Upper lobe of right lung (tissue), 1 donor: ENCODE measurements at regions not wholly inside any gene's neighbourhood (a gene's known extent, or its start where the extent isn't known, plus 50 kb on each side); places are given as distances from the start of the nearest gene placed in this dataset.

Experiments used
- ATAC-seq: fragments of 200-7000 bp; cut with Tn5 transposase; one replicate; pipeline ENCODE4 v1.9.1; 2020; ENCODE audit warnings: mild to moderate bottlenecking, moderate library complexity
- DNase-seq: peaks from one replicate; pipeline ENCODE4 v3.0.0-alpha.2; 2020
- H3K27ac ChIP-seq: fragments of 200-600 bp; one replicate; pipeline ENCODE4 v1.8.0; 2022
- H3K27me3 ChIP-seq: fragments of 200-600 bp; one replicate; pipeline ENCODE4 v1.8.0; 2022; ENCODE audit warnings: mild to moderate bottlenecking
- H3K36me3 ChIP-seq: fragments of 200-600 bp; one replicate; pipeline ENCODE4 v1.8.0; 2022
- H3K4me1 ChIP-seq: fragments of 200-600 bp; one replicate; pipeline ENCODE4 v1.8.0; 2022
- H3K4me3 ChIP-seq: fragments of 200-600 bp; one replicate; pipeline ENCODE4 v1.8.0; 2022; ENCODE audit warnings: mild to moderate bottlenecking
- H3K9me3 ChIP-seq: fragments of 200-600 bp; one replicate; pipeline ENCODE4 v1.8.0; 2022
- intact Hi-C: fragments of 100-400 bp; cut with DNase I; formaldehyde crosslinking; loops from one replicate; pipeline ENCODE4 v1.11.0; 2022
- TF ChIP-seq, protein P1 (sequence below): fragments of 200-600 bp; IDR thresholded peaks from one replicate; pipeline ENCODE4 v1.8.0; 2022; ENCODE audit warnings: antibody characterized with exemption
- donor health status: DM: no; HTN: yes; CAD: no; lungs with severe emphysema.

DNA sequence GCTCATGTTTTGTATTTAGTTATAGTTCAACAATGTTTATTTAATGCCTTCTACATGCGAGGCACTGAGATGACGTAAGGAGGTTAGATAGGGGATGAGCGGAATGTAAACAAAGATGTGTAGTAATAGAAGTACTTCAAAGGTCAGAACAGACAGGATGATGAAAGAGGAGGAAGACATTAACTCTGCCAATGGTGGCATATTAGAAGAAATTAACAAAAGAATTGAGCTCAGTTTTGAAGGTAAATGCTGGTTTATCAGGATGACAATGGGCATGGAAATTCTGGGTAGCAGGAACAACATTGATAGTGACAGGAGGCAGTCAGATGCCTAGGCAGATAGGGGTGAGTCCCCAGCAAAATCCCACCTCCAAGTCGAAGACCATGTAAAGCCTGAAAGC, 62.3 kb upstream of the PGRMC2 start:
- Histone ChIP-seq H3K27ac (no peak overlapping the region), H3K27me3 (no peaks in the 10 kb centered on the region), H3K36me3 (no peaks in the 10 kb centered on the region), H3K4me3 (no peak overlapping the region), H3K4me1 (peaks cover 7% of the 10 kb centered on the region), H3K9me3 (no peaks in the 10 kb centered on the region)
- TF ChIP-seq, protein P1, sequence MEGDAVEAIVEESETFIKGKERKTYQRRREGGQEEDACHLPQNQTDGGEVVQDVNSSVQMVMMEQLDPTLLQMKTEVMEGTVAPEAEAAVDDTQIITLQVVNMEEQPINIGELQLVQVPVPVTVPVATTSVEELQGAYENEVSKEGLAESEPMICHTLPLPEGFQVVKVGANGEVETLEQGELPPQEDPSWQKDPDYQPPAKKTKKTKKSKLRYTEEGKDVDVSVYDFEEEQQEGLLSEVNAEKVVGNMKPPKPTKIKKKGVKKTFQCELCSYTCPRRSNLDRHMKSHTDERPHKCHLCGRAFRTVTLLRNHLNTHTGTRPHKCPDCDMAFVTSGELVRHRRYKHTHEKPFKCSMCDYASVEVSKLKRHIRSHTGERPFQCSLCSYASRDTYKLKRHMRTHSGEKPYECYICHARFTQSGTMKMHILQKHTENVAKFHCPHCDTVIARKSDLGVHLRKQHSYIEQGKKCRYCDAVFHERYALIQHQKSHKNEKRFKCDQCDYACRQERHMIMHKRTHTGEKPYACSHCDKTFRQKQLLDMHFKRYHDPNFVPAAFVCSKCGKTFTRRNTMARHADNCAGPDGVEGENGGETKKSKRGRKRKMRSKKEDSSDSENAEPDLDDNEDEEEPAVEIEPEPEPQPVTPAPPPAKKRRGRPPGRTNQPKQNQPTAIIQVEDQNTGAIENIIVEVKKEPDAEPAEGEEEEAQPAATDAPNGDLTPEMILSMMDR, result no peak
- no peak for ATAC-seq
- DNase-seq, result no peak
- intact Hi-C loops, result no loop called here

DNA sequence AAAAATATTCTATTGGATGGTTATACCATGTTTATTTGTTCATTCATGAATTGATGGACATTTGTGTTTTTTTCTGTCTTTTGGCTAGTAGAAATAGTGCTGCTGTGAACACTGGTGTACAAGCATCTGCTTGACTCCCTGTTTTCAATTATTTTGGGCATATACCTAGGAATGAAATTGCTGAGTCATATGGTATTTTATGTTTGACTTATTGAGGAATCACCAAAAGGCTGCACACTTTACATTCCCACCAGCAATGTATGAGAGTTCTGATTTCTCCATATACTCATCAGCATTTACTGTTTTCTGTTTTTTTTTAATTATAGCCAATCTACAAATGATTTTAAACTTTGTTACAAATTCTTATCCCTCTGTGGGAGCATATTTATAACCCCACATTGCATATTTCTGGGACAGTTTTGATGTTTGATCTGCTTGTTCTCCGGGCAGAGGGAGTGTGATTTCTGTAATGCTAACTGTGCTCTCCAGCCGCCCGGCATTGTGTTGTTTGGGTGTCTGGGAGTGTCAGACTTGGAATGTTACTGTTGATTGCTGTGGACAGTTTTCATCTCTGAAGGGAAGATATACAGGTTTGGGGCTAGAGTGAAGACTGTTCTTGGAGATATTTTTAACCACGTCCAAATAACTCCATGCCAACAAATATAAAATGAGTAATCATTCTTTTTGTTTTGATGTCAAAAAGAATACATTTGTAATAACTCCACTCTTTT, 60.5 kb upstream of the PGRMC2 start:
- TF ChIP-seq, protein P1, result no peak
- no peak overlapping the region for H3K27ac ChIP-seq
- no peak overlapping the region for H3K4me3 ChIP-seq
- DNase-seq, result no peak
- H3K36me3 ChIP-seq, result no peaks in the 10 kb centered on the region
- H3K27me3 ChIP-seq, result no peaks in the 10 kb centered on the region
- no peak for ATAC-seq
- intact Hi-C loops, result no loop called here
- no peaks in the 10 kb centered on the region for H3K4me1 ChIP-seq
- H3K9me3 ChIP-seq, result no peaks in the 10 kb centered on the region

DNA sequence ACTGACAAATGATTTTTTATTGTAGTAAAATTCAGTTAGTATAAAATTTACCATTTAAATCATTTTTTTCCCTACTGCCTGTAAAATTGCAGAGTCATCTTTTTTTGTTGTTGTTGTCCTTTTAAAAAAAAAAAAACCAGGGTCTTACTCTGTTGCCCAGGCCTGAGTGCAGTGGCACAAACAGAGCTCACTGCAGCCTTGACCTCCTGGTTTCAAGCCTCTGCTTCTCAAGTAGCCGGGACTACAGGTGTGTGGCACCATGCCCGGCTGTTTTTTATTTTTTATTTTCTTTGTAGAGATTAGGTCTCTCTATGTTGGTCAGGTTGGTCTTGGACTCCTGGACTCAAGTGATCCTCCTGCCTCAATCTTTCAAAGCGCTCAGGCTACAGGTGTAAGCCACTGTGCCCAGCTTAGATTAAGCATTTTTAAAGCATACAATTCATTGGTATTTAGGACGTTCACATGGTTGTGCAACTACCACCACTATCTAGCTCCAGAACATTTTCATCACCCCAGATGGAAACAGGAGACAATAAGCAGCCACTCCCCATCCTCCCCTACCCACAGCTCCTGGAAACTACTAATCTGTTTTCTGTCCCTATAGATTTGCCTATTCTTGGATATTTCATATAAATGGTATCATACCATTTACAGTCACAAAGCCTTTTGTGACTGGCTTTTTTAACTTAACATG, 59.7 kb upstream of the PGRMC2 start:
- Histone ChIP-seq H3K36me3 (no peaks in the 10 kb centered on the region), H3K4me3 (no peak overlapping the region), H3K4me1 (no peaks in the 10 kb centered on the region), H3K27me3 (no peaks in the 10 kb centered on the region), H3K27ac (no peak overlapping the region), H3K9me3 (no peaks in the 10 kb centered on the region)
- DNase-seq (no peak), ATAC-seq (no peak)
- intact Hi-C loops, result no loop called here
- TF ChIP-seq, protein P1, result no peak

DNA sequence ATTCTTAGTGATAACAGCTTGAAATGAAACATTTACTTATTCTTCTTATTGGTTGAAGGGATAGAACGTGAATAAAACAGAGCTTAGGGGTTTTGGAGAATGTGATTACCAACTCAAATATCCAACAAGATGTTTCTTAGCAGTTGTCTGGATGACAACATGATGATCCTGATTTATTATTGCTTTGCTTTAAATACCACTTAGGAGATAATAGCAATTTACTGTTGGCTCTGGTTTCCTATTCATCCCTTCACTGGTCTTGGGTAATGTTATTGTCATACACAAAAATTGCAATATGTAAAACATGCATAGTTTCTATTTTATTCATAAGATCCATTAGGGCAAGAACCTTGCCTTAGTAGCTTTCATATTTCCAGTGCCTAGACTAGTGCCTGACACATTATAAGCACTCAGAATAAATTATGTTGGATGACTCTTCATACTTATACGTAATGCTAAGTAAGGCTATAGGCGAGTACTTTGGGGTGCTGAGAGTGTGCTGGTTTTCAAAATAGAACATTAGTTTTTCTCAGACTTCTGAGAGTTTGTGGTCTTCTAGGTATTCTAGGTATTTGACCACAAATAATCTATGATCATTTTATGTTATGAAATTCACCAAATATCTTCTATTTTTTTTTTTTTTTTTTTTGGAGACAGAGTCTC, 58.6 kb upstream of the PGRMC2 start:
- Histone ChIP-seq H3K9me3 (no peaks in the 10 kb centered on the region), H3K36me3 (no peaks in the 10 kb centered on the region), H3K27me3 (no peaks in the 10 kb centered on the region), H3K4me1 (no peaks in the 10 kb centered on the region), H3K4me3 (no peak overlapping the region), H3K27ac (no peak overlapping the region)
- intact Hi-C loops, result no loop called here
- DNase-seq (no peak), ATAC-seq (no peak)
- TF ChIP-seq, protein P1, result no peak

DNA sequence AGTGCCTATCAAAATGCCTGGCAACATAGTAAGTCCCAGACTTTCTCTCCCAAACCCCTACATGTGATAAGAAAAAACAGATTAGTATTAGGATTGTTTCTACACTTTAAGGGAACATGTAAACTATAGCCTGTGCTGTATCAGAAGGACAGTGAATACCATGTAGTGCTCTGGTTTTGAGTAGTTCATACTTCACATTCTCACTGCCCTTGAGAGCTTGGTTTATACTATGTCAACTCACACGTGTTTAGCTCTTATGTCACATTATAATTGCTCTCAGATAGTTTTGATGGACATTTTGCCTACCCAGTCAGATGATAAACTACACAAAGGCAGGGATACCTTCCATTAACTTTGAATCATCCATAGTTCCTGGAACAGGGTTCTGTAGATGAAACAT, 58.0 kb upstream of the PGRMC2 start:
- no peaks in the 10 kb centered on the region for H3K4me1 ChIP-seq
- no peak overlapping the region for H3K4me3 ChIP-seq
- intact Hi-C loops, result no loop called here
- no peaks in the 10 kb centered on the region for H3K27me3 ChIP-seq
- TF ChIP-seq, protein P1, result no peak
- no peaks in the 10 kb centered on the region for H3K36me3 ChIP-seq
- ATAC-seq (peak; percentile 78), DNase-seq (no peak)
- H3K27ac ChIP-seq, result no peak overlapping the region
- no peaks in the 10 kb centered on the region for H3K9me3 ChIP-seq
